Colonic mucosa (tissue), 4 donors: ENCODE measurements at regions not wholly inside any gene's neighbourhood (a gene's known extent, or its start where the extent isn't known, plus 50 kb on each side); places are given as distances from the start of the nearest gene placed in this dataset.

Experiments used
- DNase-seq: peaks from one replicate; pipeline ENCODE4 v3.0.0-alpha.2; 2020
- H3K27ac ChIP-seq: fragments of 200-600 bp; one replicate; pipeline ENCODE4 v1.8.0; 2021
- H3K27me3 ChIP-seq: fragments of 200-600 bp; one replicate; pipeline ENCODE4 v1.8.0; 2021
- H3K36me3 ChIP-seq: fragments of 200-600 bp; one replicate; pipeline ENCODE4 v1.8.0; 2021
- H3K4me1 ChIP-seq: fragments of 200-600 bp; one replicate; pipeline ENCODE4 v1.8.0; 2021; ENCODE audit warnings: mild to moderate bottlenecking
- H3K4me3 ChIP-seq: fragments of 200-600 bp; one replicate; pipeline ENCODE4 v1.8.0; 2021
- H3K9ac ChIP-seq, 2 donors: one replicate each; pipeline ENCODE4 v1.7.0; 2013; ENCODE audit warnings: control low read depth in 2 of 2, low read depth in 2 of 2, low read length in 2 of 2
- H3K9me3 ChIP-seq: fragments of 200-600 bp; one replicate; pipeline ENCODE4 v1.8.0; 2021
- intact Hi-C: fragments of 100-400 bp; cut with DNase I; formaldehyde crosslinking; loops from one replicate; pipeline ENCODE4 v1.14.1; 2022
- TF ChIP-seq, protein P1 (sequence below): fragments of 200-600 bp; IDR thresholded peaks from one replicate; pipeline ENCODE4 v1.8.0; 2022; ENCODE audit warnings: antibody characterized with exemption, mild to moderate bottlenecking
- donor health status: healthy.
- donor health status: DM: no; HTN: no; CAD: no.
- donor health status: DM: no; HTN: no; CAD: no.

- Histone ChIP-seq H3K4me1 (no peaks in the 10 kb centered on the region), H3K4me3 (no peak overlapping the region), H3K36me3 (no peaks in the 10 kb centered on the region), H3K27ac (no peak overlapping the region), H3K9ac (no peak overlapping the region), H3K27me3 (no peaks in the 10 kb centered on the region), H3K9me3 (no peaks in the 10 kb centered on the region)
- TF ChIP-seq, protein P1, sequence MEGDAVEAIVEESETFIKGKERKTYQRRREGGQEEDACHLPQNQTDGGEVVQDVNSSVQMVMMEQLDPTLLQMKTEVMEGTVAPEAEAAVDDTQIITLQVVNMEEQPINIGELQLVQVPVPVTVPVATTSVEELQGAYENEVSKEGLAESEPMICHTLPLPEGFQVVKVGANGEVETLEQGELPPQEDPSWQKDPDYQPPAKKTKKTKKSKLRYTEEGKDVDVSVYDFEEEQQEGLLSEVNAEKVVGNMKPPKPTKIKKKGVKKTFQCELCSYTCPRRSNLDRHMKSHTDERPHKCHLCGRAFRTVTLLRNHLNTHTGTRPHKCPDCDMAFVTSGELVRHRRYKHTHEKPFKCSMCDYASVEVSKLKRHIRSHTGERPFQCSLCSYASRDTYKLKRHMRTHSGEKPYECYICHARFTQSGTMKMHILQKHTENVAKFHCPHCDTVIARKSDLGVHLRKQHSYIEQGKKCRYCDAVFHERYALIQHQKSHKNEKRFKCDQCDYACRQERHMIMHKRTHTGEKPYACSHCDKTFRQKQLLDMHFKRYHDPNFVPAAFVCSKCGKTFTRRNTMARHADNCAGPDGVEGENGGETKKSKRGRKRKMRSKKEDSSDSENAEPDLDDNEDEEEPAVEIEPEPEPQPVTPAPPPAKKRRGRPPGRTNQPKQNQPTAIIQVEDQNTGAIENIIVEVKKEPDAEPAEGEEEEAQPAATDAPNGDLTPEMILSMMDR: no peak
- no peak for DNase-seq
- intact Hi-C loops: no loop called here
Measured at GRCh38 chr4:103429283-103429682, 231.1 kb upstream of the CENPE start.

DNA sequence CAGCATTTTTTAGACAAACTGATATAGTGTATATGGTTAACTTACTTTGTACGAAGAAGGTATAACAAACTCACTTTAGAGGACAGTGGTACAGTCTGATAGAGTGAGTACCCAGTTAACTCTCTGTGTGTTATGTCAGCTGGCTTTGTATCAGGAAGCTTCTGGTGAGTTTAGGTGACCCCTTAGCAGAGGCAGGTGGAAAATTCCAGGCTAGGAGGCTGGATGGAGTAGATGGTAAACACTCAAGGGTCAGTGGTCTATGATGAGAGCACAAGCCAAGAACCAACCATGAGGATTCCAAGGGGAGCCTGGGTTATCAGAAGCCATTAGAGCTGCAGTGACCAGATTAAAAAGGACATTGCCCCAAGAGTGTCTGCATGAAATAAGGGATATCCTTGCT is 227.3 kb upstream of the CENPE start:
- intact Hi-C loops: no loop called here
- no peaks in the 10 kb centered on the region for H3K4me1 ChIP-seq
- no peaks in the 10 kb centered on the region for H3K27me3 ChIP-seq
- H3K9me3 ChIP-seq: no peaks in the 10 kb centered on the region
- no peaks in the 10 kb centered on the region for H3K36me3 ChIP-seq
- no peak overlapping the region for H3K9ac ChIP-seq
- DNase-seq: no peak
- H3K27ac ChIP-seq: no peak overlapping the region
- TF ChIP-seq, protein P1: no peak
- no peak overlapping the region for H3K4me3 ChIP-seq

DNA sequence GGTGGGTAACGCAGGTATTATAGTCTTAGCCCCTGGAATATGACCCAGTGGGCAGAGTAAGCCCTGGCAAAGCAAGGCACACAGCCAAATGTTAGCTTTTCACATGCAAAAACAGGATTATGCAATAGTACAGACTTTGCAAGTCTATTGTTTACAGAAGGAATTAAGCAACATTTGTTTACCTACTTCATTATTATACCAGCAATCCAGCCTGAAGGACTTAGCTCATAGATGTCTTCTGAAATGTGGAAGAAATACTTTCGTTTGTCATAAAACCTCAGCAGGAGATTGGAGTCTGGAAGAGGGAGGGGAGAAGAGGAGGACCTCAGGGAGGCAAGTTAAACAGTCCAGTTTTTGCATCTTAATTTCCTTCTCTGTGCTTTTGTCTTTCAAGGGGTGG is 226.7 kb upstream of the CENPE start:
- Histone ChIP-seq H3K27me3 (no peaks in the 10 kb centered on the region), H3K4me3 (no peak overlapping the region), H3K4me1 (no peaks in the 10 kb centered on the region), H3K36me3 (no peaks in the 10 kb centered on the region), H3K27ac (no peak overlapping the region), H3K9ac (no peak overlapping the region), H3K9me3 (no peaks in the 10 kb centered on the region)
- TF ChIP-seq, protein P1: no peak
- DNase-seq: no peak
- intact Hi-C loops: no loop called here

GRCh38 chr4:103423261-103423660 is 225.1 kb upstream of the CENPE start:
- intact Hi-C loops: no loop called here
- no peak overlapping the region for H3K9ac ChIP-seq

GRCh38 chr4:103422467-103423219 is 224.5 kb upstream of the CENPE start:
- H3K4me1 ChIP-seq: no peaks in the 10 kb centered on the region
- no peaks in the 10 kb centered on the region for H3K9me3 ChIP-seq
- DNase-seq: no peak
- TF ChIP-seq, protein P1: no peak
- no peaks in the 10 kb centered on the region for H3K36me3 ChIP-seq
- no peak overlapping the region for H3K4me3 ChIP-seq
- intact Hi-C loops: no loop called here
- H3K9ac ChIP-seq: no peak overlapping the region
- H3K27me3 ChIP-seq: no peaks in the 10 kb centered on the region
- no peak overlapping the region for H3K27ac ChIP-seq

More at GRCh38 chr4:103423261-103423660, 225.1 kb upstream of the CENPE start:
- Histone ChIP-seq H3K36me3 (no peaks in the 10 kb centered on the region), H3K4me3 (no peak overlapping the region), H3K9me3 (no peaks in the 10 kb centered on the region), H3K4me1 (no peaks in the 10 kb centered on the region), H3K27ac (no peak overlapping the region), H3K27me3 (no peaks in the 10 kb centered on the region)
- TF ChIP-seq, protein P1: no peak
- no peak for DNase-seq
